22Rv1 (cell line): ENCODE measurements at regions not wholly inside any gene's neighbourhood (a gene's known extent, or its start where the extent isn't known, plus 50 kb on each side); places are given as distances from the start of the nearest gene placed in this dataset.

ENCODE experiments used
- H3K27ac ChIP-seq: fragments of 450-650 bp; 2 replicates; pipeline ENCODE4 v1.5.1; 2017
- CTCF ChIP-seq: fragments of 450-650 bp; IDR thresholded peaks from 2 replicates; pipeline ENCODE4 v1.5.1; 2017; ENCODE audit warnings: mild to moderate bottlenecking
- ZFX ChIP-seq: fragments of 450-650 bp; IDR thresholded peaks from 2 replicates; pipeline ENCODE4 v1.6.1; 2017; ENCODE audit warnings: antibody characterized with exemption, borderline replicate concordance

GRCh38 chr3:117541721-117542120 is 832.1 kb downstream of the TUSC7 start:
- no peak for TF ChIP-seq ZFX
- no peak for TF ChIP-seq CTCF
- no peak overlapping the region for H3K27ac ChIP-seq

- TF ChIP-seq ZFX (no peak), CTCF (no peak)
- no peak overlapping the region for H3K27ac ChIP-seq
These were observed 833.9 kb downstream of the TUSC7 start for GRCh38 chr3:117543521-117543920.

- no peak overlapping the region for H3K27ac ChIP-seq
- TF ChIP-seq ZFX (no peak), CTCF (no peak)
These were observed 835.9 kb downstream of the TUSC7 start for GRCh38 chr3:117545484-117545883.

GRCh38 chr3:117547956-117548550 is 838.5 kb downstream of the TUSC7 start:
- TF ChIP-seq CTCF (no peak), ZFX (no peak)
- H3K27ac ChIP-seq, result no peak overlapping the region

GRCh38 chr3:117548600-117548999 is 839.0 kb downstream of the TUSC7 start:
- TF ChIP-seq ZFX, result no peak
- no peak for TF ChIP-seq CTCF
- H3K27ac ChIP-seq, result no peak overlapping the region

- H3K27ac ChIP-seq, result no peak overlapping the region
- TF ChIP-seq ZFX (no peak), CTCF (peak; percentile 22; the same call in 1 of the 2 replicates)
These were observed 840.1 kb downstream of the TUSC7 start for GRCh38 chr3:117549716-117550115.

- no peak overlapping the region for H3K27ac ChIP-seq
- no peak for TF ChIP-seq CTCF
- TF ChIP-seq ZFX, result no peak
These were observed 841.2 kb downstream of the TUSC7 start for GRCh38 chr3:117550766-117551165.
